ENCODE measurements at regions not wholly inside any gene's neighbourhood (a gene's known extent, or its start where the extent isn't known, plus 50 kb on each side); places are given as distances from the start of the nearest gene placed in this dataset.
A peak's percentile ranks its signal among the peaks of the same experiment; 100 is the strongest.

- Histone ChIP-seq H2BK5ac (ENCODE audit: low read depth, low read length) (no peak overlapping the region), H2BK20ac (ENCODE audit: low read length) (no peak overlapping the region), H3K36me3 (ENCODE audit: control insufficient read depth in 2 of 4, insufficient read depth in 4 of 4, low read length in 3 of 4) (no peaks in the 10 kb centered on the region), H3K56ac (replicated peaks; ENCODE audit: insufficient read length, low read depth, low read length) (no peak overlapping the region), H3K14ac (ENCODE audit: insufficient read length) (no peak overlapping the region), H4K91ac (replicated peaks; ENCODE audit: insufficient read length, low read length) (no peak overlapping the region), H2BK15ac (ENCODE audit: low read length) (no peak overlapping the region), H4K20me1 (replicated peaks in 1 of 2; ENCODE audit: control insufficient read depth in 1 of 2, insufficient read depth in 2 of 2, low read length in 2 of 2) (no peaks in the 10 kb centered on the region), H3K9ac (replicated peaks in 1 of 4; ENCODE audit: extremely low read depth in 1 of 4, low read depth in 3 of 4, low read length in 3 of 4) (no peak overlapping the region), H2BK12ac (ENCODE audit: low read depth, low read length) (no peak overlapping the region), H4K5ac (ENCODE audit: insufficient read length, low read depth, low read length) (no peak overlapping the region), H2BK120ac (replicated peaks; ENCODE audit: low read depth, low read length) (no peak overlapping the region), H3K27ac (ENCODE audit: low read depth, low read length) (no peak overlapping the region), H3K4me1 (replicated peaks in 1 of 4; ENCODE audit: control insufficient read depth in 3 of 4, insufficient read depth in 4 of 4, low read length in 3 of 4) (no peaks in the 10 kb centered on the region), H3K4ac (replicated peaks; ENCODE audit: insufficient read length, low read depth, low read length) (no peak overlapping the region), H3K27me3 (replicated peaks in 1 of 4; ENCODE audit: control insufficient read depth in 3 of 4, extremely low read depth in 1 of 4, insufficient read depth in 3 of 4, low read length in 3 of 4) (no peaks in the 10 kb centered on the region), H2AFZ (ENCODE audit: low read length) (0 out of 2 replicates have a peak overlapping the region, but pooled peaks have one; percentile 56), H2AK5ac (ENCODE audit: low read depth, low read length) (no peak overlapping the region), H3K4me2 (ENCODE audit: insufficient read depth in 1 of 2, low read depth in 2 of 2, low read length in 2 of 2) (no peak overlapping the region), H3K23ac (ENCODE audit: insufficient read length) (no peak overlapping the region), H3K79me2 (ENCODE audit: control insufficient read depth in 1 of 2, insufficient read depth in 2 of 2, low read length in 2 of 2) (no peaks in the 10 kb centered on the region), H3K79me1 (ENCODE audit: low read depth, low read length) (no peaks in the 10 kb centered on the region), H3K9me3 (ENCODE audit: insufficient read depth in 2 of 2, low read depth in 1 of 2, low read length in 1 of 2) (0 out of 4 replicates have a peak, but pooled peaks cover 0 to under 1% of the 10 kb centered on the region in 2 experiments), H3K4me3 (ENCODE audit: extremely low read depth in 1 of 4, insufficient read depth in 2 of 4, low read depth in 3 of 4, low read length in 4 of 4) (no peak overlapping the region), H3K23me2 (ENCODE audit: low read depth, low read length) (no peaks in the 10 kb centered on the region; the same call in 1 of the 2 replicates), H3K18ac (ENCODE audit: extremely low read depth, low read length) (no peak overlapping the region), H4K8ac (ENCODE audit: extremely low read depth, insufficient read depth, low read length) (no peak overlapping the region)
- FAIRE-seq, result no peak
- WGBS, 2 experiments (ENCODE audit: extremely low coverage in 1 of 2, insufficient coverage in 1 of 2, insufficient read length in 1 of 2, insufficient replicate concordance in 2 of 2, low coverage in 1 of 2, low lambda C conversion rate in 2 of 2, missing lambda C conversion rate in 1 of 2), result 88% methylated on average over 4 of the region's 4 CpGs; no CpG with 5 or more reads in 1 of the 2 experiments
- CTCF ChIA-PET (ENCODE audit: partially characterized antibody), result interaction anchor here (1.2 kb wide), 2 partner anchors 8 to 35 kb away, joined by 3 read pairs; no protein-coding TSS in a partner anchor
- no peak for DNase-seq (ENCODE audit: low read depth in 1 of 2, low spot score in 2 of 2)
- POLR2A ChIA-PET (ENCODE audit: partially characterized antibody), result no interaction called here
- no peak for TF ChIP-seq EGR1 (IDR thresholded peaks at IDR 0.05; ENCODE audit: borderline replicate concordance, low read depth, low read length)
- TF ChIP-seq ASH2L (IDR thresholded peaks at IDR 0.05; ENCODE audit: low read length), result no peak
- TF ChIP-seq FOSL1 (IDR thresholded peaks at IDR 0.05; ENCODE audit: insufficient read depth, low read depth, low read length), result no peak
- TF ChIP-seq GABPA (IDR thresholded peaks at IDR 0.05; ENCODE audit: borderline replicate concordance, insufficient read depth, low read length), result no peak
- TF ChIP-seq SAP30 (IDR thresholded peaks at IDR 0.05; ENCODE audit: insufficient read depth, insufficient replicate concordance, low read length), result no peak
- no peak for TF ChIP-seq BACH1 (IDR thresholded peaks at IDR 0.05; ENCODE audit: low read length)
- TF ChIP-seq E2F6 (IDR thresholded peaks at IDR 0.05), result no peak
- no peak for TF ChIP-seq TEAD4 (IDR thresholded peaks at IDR 0.05; ENCODE audit: low read depth, low read length)
- TF ChIP-seq ATF3 (IDR thresholded peaks at IDR 0.05; ENCODE audit: insufficient read depth, low read depth, low read length), result no peak
- TF ChIP-seq CTCF (IDR thresholded peaks at IDR 0.05; ENCODE audit: control extremely low read depth in 1 of 3, insufficient read depth in 1 of 3, low read depth in 1 of 3, low read length in 3 of 3), result no peak
- TF ChIP-seq CHD2 (IDR thresholded peaks at IDR 0.05; ENCODE audit: low read length), result no peak
Observed at GRCh38 chr3:193095366-193095765, 145.7 kb upstream of the PLAAT1 start.
